ENCODE measurements at regions not wholly inside any gene's neighbourhood (a gene's known extent, or its start where the extent isn't known, plus 50 kb on each side); places are given as distances from the start of the nearest gene placed in this dataset.

- Histone ChIP-seq H2AFZ (no peak overlapping the region), H3K9ac (no peak overlapping the region), H3K4me2 (ENCODE audit: unreplicated experiment) (no peak overlapping the region), H3K27me3 (replicated peaks; ENCODE audit: insufficient read depth) (no peaks in the 10 kb centered on the region), H3K9me2 (ENCODE audit: insufficient read depth) (no peaks in the 10 kb centered on the region), H3K9me3 (ENCODE audit: low read depth) (no peaks in the 10 kb centered on the region), H3K4me1 (ENCODE audit: insufficient read depth) (peaks cover 9% of the 10 kb centered on the region), H3F3A (ENCODE audit: insufficient read depth) (peaks cover 12% of the 10 kb centered on the region; the same call in 1 of the 2 replicates), H4K20me1 (ENCODE audit: insufficient read depth) (no peaks in the 10 kb centered on the region), H3K27ac (no peak overlapping the region), H3K4me3 (no peak overlapping the region), H3K79me2 (ENCODE audit: insufficient read depth) (no peaks in the 10 kb centered on the region), H3K36me3 (ENCODE audit: low read depth) (no peaks in the 10 kb centered on the region)
- no peak for DNase-seq
- TF ChIP-seq EZH2phosphoT487 (IDR thresholded peaks at IDR 0.05; ENCODE audit: insufficient read depth, low read depth) (no peak), EZH2 (IDR thresholded peaks at IDR 0.05; ENCODE audit: insufficient read depth, poor library complexity, severe bottlenecking) (no peak)
- in situ Hi-C loops (cut with MboI) = no loop called here
- WGBS, 2 experiments (ENCODE audit: low coverage in 1 of 2, low lambda C conversion rate in 2 of 2, missing lambda C conversion rate in 2 of 2) = 75 to 78% methylated on average over 15 of the region's 15 CpGs
Observed at GRCh38 chr22:25492841-25493734, 71.4 kb upstream of the GRK3 start.

GRCh38 chr22:25493794-25494193 lies 70.7 kb upstream of the GRK3 start:
- Histone ChIP-seq H3K4me2 (ENCODE audit: unreplicated experiment) (no peak overlapping the region), H3K9me3 (ENCODE audit: low read depth) (no peaks in the 10 kb centered on the region), H2AFZ (no peak overlapping the region), H3K9me2 (ENCODE audit: insufficient read depth) (no peaks in the 10 kb centered on the region), H4K20me1 (ENCODE audit: insufficient read depth) (no peaks in the 10 kb centered on the region), H3K27me3 (replicated peaks; ENCODE audit: insufficient read depth) (no peaks in the 10 kb centered on the region), H3F3A (ENCODE audit: insufficient read depth) (peaks cover 5% of the 10 kb centered on the region; the same call in 1 of the 2 replicates), H3K27ac (no peak overlapping the region), H3K9ac (no peak overlapping the region), H3K36me3 (ENCODE audit: low read depth) (no peaks in the 10 kb centered on the region), H3K4me1 (ENCODE audit: insufficient read depth) (peaks cover 2% of the 10 kb centered on the region), H3K79me2 (ENCODE audit: insufficient read depth) (no peaks in the 10 kb centered on the region), H3K4me3 (no peak overlapping the region)
- in situ Hi-C loops (cut with MboI) = no loop called here
- DNase-seq = no peak
- 94 to 98% methylated on average over 4 of the region's 4 CpGs for WGBS, 2 experiments (ENCODE audit: low coverage in 1 of 2, low lambda C conversion rate in 2 of 2, missing lambda C conversion rate in 2 of 2)
- TF ChIP-seq EZH2 (IDR thresholded peaks at IDR 0.05; ENCODE audit: insufficient read depth, poor library complexity, severe bottlenecking) = no peak
- TF ChIP-seq EZH2phosphoT487 (IDR thresholded peaks at IDR 0.05; ENCODE audit: insufficient read depth, low read depth) = no peak

GRCh38 chr22:25494774-25495173 lies 69.7 kb upstream of the GRK3 start:
- no peaks in the 10 kb centered on the region for H3K9me2 ChIP-seq (ENCODE audit: insufficient read depth)
- WGBS, 2 experiments (ENCODE audit: low coverage in 1 of 2, low lambda C conversion rate in 2 of 2, missing lambda C conversion rate in 2 of 2) = 86 to 89% methylated on average over 3 of the region's 3 CpGs
- no peaks in the 10 kb centered on the region for H3K79me2 ChIP-seq (ENCODE audit: insufficient read depth)
- DNase-seq = no peak
- H3K27me3 ChIP-seq (replicated peaks; ENCODE audit: insufficient read depth) = no peaks in the 10 kb centered on the region
- no peaks in the 10 kb centered on the region for H3K9me3 ChIP-seq (ENCODE audit: low read depth)
- H3F3A ChIP-seq (ENCODE audit: insufficient read depth) = no peaks in the 10 kb centered on the region
- TF ChIP-seq EZH2 (IDR thresholded peaks at IDR 0.05; ENCODE audit: insufficient read depth, poor library complexity, severe bottlenecking) = no peak
- no peak for TF ChIP-seq EZH2phosphoT487 (IDR thresholded peaks at IDR 0.05; ENCODE audit: insufficient read depth, low read depth)
- H3K4me2 ChIP-seq (ENCODE audit: unreplicated experiment) = no peak overlapping the region
- no peak overlapping the region for H3K4me3 ChIP-seq
- no peak overlapping the region for H3K27ac ChIP-seq
- no peaks in the 10 kb centered on the region for H3K4me1 ChIP-seq (ENCODE audit: insufficient read depth)
- H3K9ac ChIP-seq = no peak overlapping the region
- no peaks in the 10 kb centered on the region for H3K36me3 ChIP-seq (ENCODE audit: low read depth)
- H2AFZ ChIP-seq = no peak overlapping the region
- in situ Hi-C loops (cut with MboI) = no loop called here
- H4K20me1 ChIP-seq (ENCODE audit: insufficient read depth) = no peaks in the 10 kb centered on the region

- H3K79me2 ChIP-seq (ENCODE audit: insufficient read depth) = no peaks in the 10 kb centered on the region
- H3K4me1 ChIP-seq (ENCODE audit: insufficient read depth) = no peaks in the 10 kb centered on the region
- in situ Hi-C loops (cut with MboI) = no loop called here
- H3K27me3 ChIP-seq (replicated peaks; ENCODE audit: insufficient read depth) = no peaks in the 10 kb centered on the region
- H3K4me3 ChIP-seq = no peak overlapping the region
- H3F3A ChIP-seq (ENCODE audit: insufficient read depth) = no peaks in the 10 kb centered on the region
- no peak overlapping the region for H3K4me2 ChIP-seq (ENCODE audit: unreplicated experiment)
- H3K36me3 ChIP-seq (ENCODE audit: low read depth) = no peaks in the 10 kb centered on the region
- H2AFZ ChIP-seq = no peak overlapping the region
- no peak for DNase-seq
- H3K27ac ChIP-seq = no peak overlapping the region
- no peaks in the 10 kb centered on the region for H3K9me3 ChIP-seq (ENCODE audit: low read depth)
- no peaks in the 10 kb centered on the region for H4K20me1 ChIP-seq (ENCODE audit: insufficient read depth)
- H3K9ac ChIP-seq = no peak overlapping the region
- H3K9me2 ChIP-seq (ENCODE audit: insufficient read depth) = no peaks in the 10 kb centered on the region
- 47 to 65% methylated on average over 1 of the region's 1 CpG for WGBS, 2 experiments (ENCODE audit: low coverage in 1 of 2, low lambda C conversion rate in 2 of 2, missing lambda C conversion rate in 2 of 2)
- TF ChIP-seq EZH2phosphoT487 (IDR thresholded peaks at IDR 0.05; ENCODE audit: insufficient read depth, low read depth) (no peak), EZH2 (IDR thresholded peaks at IDR 0.05; ENCODE audit: insufficient read depth, poor library complexity, severe bottlenecking) (no peak)
Observed at GRCh38 chr22:25495285-25495684, 69.2 kb upstream of the GRK3 start.

All from GM23248 (cell line).